HepG2 (cell line): ENCODE measurements at regions not wholly inside any gene's neighbourhood (a gene's known extent, or its start where the extent isn't known, plus 50 kb on each side); places are given as distances from the start of the nearest gene placed in this dataset.

ENCODE experiments used
- ATAC-seq: fragments of 200-7000 bp; cut with Tn5 transposase; 3 replicates; pipeline ENCODE4 v1.9.1; 2020; ENCODE audit warnings: mild to moderate bottlenecking, moderate library complexity
- BruUV-seq: library from RNA; stranded (reverse); fragments of 400-500 nt; replicated peaks from 2 replicates; lab custom pipeline; 2021; lab: Mats Ljungman, UMichigan
- CTCF ChIA-PET: fragments of 300-600 bp; formaldehyde crosslinking; extraction: SDS; loops from one replicate; lab custom pipeline; 2021; ENCODE audit warnings: low total read pairs, inconsistent platforms, low intra/inter-chr PET ratio; lab: Yijun Ruan, JAX
- POLR2A ChIA-PET: fragments of 350-600 bp; sonication (Branson Sonifier 250); formaldehyde crosslinking; loops from one replicate; lab custom pipeline; 2020; ENCODE audit warnings: antibody characterized with exemption, inconsistent platforms; lab: Yijun Ruan, JAX
- DNase-seq: peaks from one replicate; pipeline ENCODE4 v3.0.0-alpha.2; 2015; ENCODE audit warnings: low spot score
- FAIRE-seq: peaks from 3 replicates; lab custom pipeline; 2011; peaks lifted over from hg19 to GRCh38; lab: Jason Lieb, UNC
- H2AFZ ChIP-seq: one replicate; pipeline ENCODE4 v1.6.1; 2011; ENCODE audit warnings: low read length, inconsistent platforms
- H3K27ac ChIP-seq: fragments of 300-600 bp; 3 replicates; pipeline ENCODE4 v1.8.0; 2011; ENCODE audit warnings: mixed run types, mild to moderate bottlenecking, mixed read lengths, low read length, inconsistent platforms; ENCODE audit not compliant: insufficient read depth; ENCODE audit errors: extremely low read length
- H3K27me3 ChIP-seq, 2 experiments: fragments of 200-600 bp in 1 of 2; 2 replicates in 1 of 2; 3 replicates in 1 of 2; pipeline versions ENCODE4 v1.6.0 to v1.8.0; 2011; ENCODE audit warnings: low read length in 2 of 2, mild to moderate bottlenecking in 2 of 2, moderate library complexity in 2 of 2, inconsistent platforms in 1 of 2; ENCODE audit not compliant: insufficient read depth in 2 of 2, control insufficient read depth in 1 of 2
- H3K36me3 ChIP-seq, 2 experiments: fragments of 200-600 bp in 1 of 2; replicated peaks in 1 of 2; 2 replicates in 1 of 2; 3 replicates in 1 of 2; pipeline versions ENCODE4 v1.5.1 to v1.8.0; 2011; ENCODE audit warnings: low read length in 2 of 2, inconsistent platforms in 1 of 2; ENCODE audit not compliant: insufficient read depth in 2 of 2, control insufficient read depth in 1 of 2
- H3K4me1 ChIP-seq: 2 replicates; pipeline ENCODE4 v1.5.1; 2012; ENCODE audit warnings: low read length, inconsistent platforms; ENCODE audit not compliant: insufficient read depth
- H3K4me2 ChIP-seq: 2 replicates; pipeline ENCODE4 v1.6.0; 2011; ENCODE audit warnings: low read depth, low read length, inconsistent platforms
- H3K4me3 ChIP-seq, 3 experiments: fragments of 200-600 bp in 1 of 3; sonication (generic), shearing (Covaris generic) in 1 of 3; replicated peaks in 1 of 3; 2 replicates each; pipeline ENCODE4 v1.5.1; 2011 to 2016; ENCODE audit warnings: low read length in 3 of 3, inconsistent platforms in 2 of 3, low read depth in 2 of 3, mild to moderate bottlenecking in 2 of 3, control low read depth in 1 of 3, mixed read lengths in 1 of 3; ENCODE audit not compliant: insufficient read depth in 1 of 3
- H3K79me2 ChIP-seq: one replicate; pipeline ENCODE4 v1.6.1; 2011; ENCODE audit warnings: low read length, inconsistent platforms; ENCODE audit not compliant: insufficient read depth
- H3K9ac ChIP-seq: 2 replicates; pipeline ENCODE4 v1.6.0; 2011; ENCODE audit warnings: mild to moderate bottlenecking, low read depth, low read length, inconsistent platforms; ENCODE audit not compliant: insufficient read depth
- H3K9me3 ChIP-seq: 2 replicates; pipeline ENCODE4 v1.5.1; 2012; ENCODE audit warnings: mild to moderate bottlenecking, low read length
- H4K20me1 ChIP-seq: 2 replicates; pipeline ENCODE4 v1.6.0; 2011; ENCODE audit warnings: inconsistent platforms, mild to moderate bottlenecking, low read length, moderate library complexity; ENCODE audit not compliant: insufficient read depth
- MED1 ChIP-seq: sonication (generic); formaldehyde crosslinking; IDR thresholded peaks from 2 replicates; pipeline ENCODE4 v1.4.0; 2020; ENCODE audit warnings: missing genetic modification reagents
- MXD1 ChIP-seq: sonication (generic); formaldehyde crosslinking; IDR thresholded peaks from 2 replicates; pipeline ENCODE4 v1.4.0; 2020; ENCODE audit warnings: mild to moderate bottlenecking, missing genetic modification reagents
- TOPORS ChIP-seq: sonication (generic); formaldehyde crosslinking; IDR thresholded peaks from 2 replicates; pipeline ENCODE4 v1.8.0; 2023; ENCODE audit warnings: mild to moderate bottlenecking, missing genetic modification reagents
- ZBTB7B ChIP-seq: sonication (generic); formaldehyde crosslinking; IDR thresholded peaks from 2 replicates; pipeline ENCODE4 v1.4.0; 2020; ENCODE audit warnings: missing genetic modification reagents
- ZC3H4 ChIP-seq: sonication (generic); formaldehyde crosslinking; IDR thresholded peaks from 2 replicates; pipeline ENCODE4 v1.4.0; 2020; ENCODE audit warnings: missing genetic modification reagents, borderline replicate concordance
- ZHX2 ChIP-seq, 2 experiments: sonication (generic) in 1 of 2; formaldehyde crosslinking in 1 of 2; IDR thresholded peaks; 2 replicates each; pipeline versions ENCODE4 v1.6.1 to v1.9.0; 2014 to 2022; ENCODE audit warnings: antibody characterized with exemption in 1 of 2, borderline replicate concordance in 1 of 2, inconsistent platforms in 1 of 2, low read depth in 1 of 2, missing genetic modification reagents in 1 of 2
- ZNF546 ChIP-seq: sonication (generic); formaldehyde crosslinking; conservative IDR thresholded peaks from 2 replicates; pipeline ENCODE4 v1.8.1; 2023; ENCODE audit warnings: mild to moderate bottlenecking, missing genetic modification reagents
- ZSCAN12 ChIP-seq: sonication (generic); formaldehyde crosslinking; IDR thresholded peaks from 2 replicates; pipeline ENCODE4 v1.9.0; 2021; ENCODE audit warnings: mild to moderate bottlenecking, missing genetic modification reagents
- WGBS: methylation state at CpG from one replicate; pipeline ENCODE4 v1.1.6; 2017; ENCODE audit warnings: low lambda C conversion rate; 5-methylcytosine and 5-hydroxymethylcytosine counted together
- in situ Hi-C: cut with HindIII; loops from 2 replicates; pipeline ENCODE4 v1.10.0; 2017; ENCODE audit warnings: low pct_unique_long_range_greater_than_20kb; ENCODE audit not compliant: extremely low pct_ligation_motif_present
- intact Hi-C: fragments of 100-400 bp; cut with micrococcal nuclease; formaldehyde crosslinking; loops from one replicate; pipeline ENCODE4 v1.10.0; 2022; ENCODE audit not compliant: unreplicated experiment
- TF ChIP-seq, protein P1 (sequence below): IDR thresholded peaks from 2 replicates; pipeline ENCODE4 v1.6.1; 2012; ENCODE audit warnings: inconsistent platforms

DNA sequence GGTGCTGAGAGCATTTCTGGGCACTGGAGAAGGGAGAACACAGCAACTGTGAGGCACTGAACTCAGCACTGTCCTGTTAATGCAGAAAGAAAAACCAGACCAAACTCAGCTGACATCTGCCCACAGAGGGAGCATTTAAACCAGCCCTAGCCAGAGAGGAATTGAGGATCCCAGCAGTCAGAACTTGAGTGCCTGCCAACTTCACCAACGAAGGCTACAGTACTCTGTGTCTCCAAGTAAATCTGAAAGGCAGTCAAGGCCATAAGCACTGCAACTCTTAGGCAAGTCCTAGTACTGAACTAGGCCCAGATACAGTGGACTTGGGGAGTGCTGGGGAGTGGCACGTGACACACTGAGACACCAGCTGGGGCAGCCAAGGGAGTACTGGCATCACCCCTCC, 176.2 kb upstream of the ZC3H15 start:
- no peaks in the 10 kb centered on the region for H3K79me2 ChIP-seq
- H4K20me1 ChIP-seq: no peaks in the 10 kb centered on the region
- BruUV-seq: no TSS peak
- ATAC-seq (peak; percentile 24), DNase-seq (no peak), FAIRE-seq (no peak)
- H3K9ac ChIP-seq: no peak overlapping the region
- ChIA-PET POLR2A (no interaction called here), CTCF (no interaction called here)
- no peak overlapping the region for H3K27ac ChIP-seq
- TF ChIP-seq ZNF546 (CRISPR knock-in tag) (no peak), MED1 (no peak), MXD1 (CRISPR knock-in tag) (no peak), TOPORS (CRISPR knock-in tag) (no peak), ZC3H4 (CRISPR knock-in tag) (no peak), ZBTB7B (CRISPR knock-in tag) (no peak), ZHX2 (IDR thresholded peaks at IDR 0.05; ENCODE audit: low read depth) (no peak), ZHX2 (CRISPR knock-in tag; IDR thresholded peaks at IDR 0.05; ENCODE audit: borderline replicate concordance) (no peak), ZSCAN12 (CRISPR knock-in tag) (no peak)
- TF ChIP-seq, protein P1, sequence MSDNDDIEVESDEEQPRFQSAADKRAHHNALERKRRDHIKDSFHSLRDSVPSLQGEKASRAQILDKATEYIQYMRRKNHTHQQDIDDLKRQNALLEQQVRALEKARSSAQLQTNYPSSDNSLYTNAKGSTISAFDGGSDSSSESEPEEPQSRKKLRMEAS: no peak
- in situ Hi-C loops: no loop called here
- H3K4me3 ChIP-seq: no peak overlapping the region
- H3K4me2 ChIP-seq: no peak overlapping the region
- H3K36me3 ChIP-seq: no peaks in the 10 kb centered on the region
- no peak overlapping the region for H2AFZ ChIP-seq
- 83% methylated on average over 2 of the region's 2 CpGs for WGBS
- peaks cover 10% of the 10 kb centered on the region for H3K9me3 ChIP-seq
- peaks cover 22% of the 10 kb centered on the region for H3K4me1 ChIP-seq
- no peaks in the 10 kb centered on the region for H3K27me3 ChIP-seq
- intact Hi-C loops: no loop called here
